ENCODE measurements at regions not wholly inside any gene's neighbourhood (a gene's known extent, or its start where the extent isn't known, plus 50 kb on each side); places are given as distances from the start of the nearest gene placed in this dataset.
A peak's percentile ranks its signal among the peaks of the same experiment; 100 is the strongest.

DNA sequence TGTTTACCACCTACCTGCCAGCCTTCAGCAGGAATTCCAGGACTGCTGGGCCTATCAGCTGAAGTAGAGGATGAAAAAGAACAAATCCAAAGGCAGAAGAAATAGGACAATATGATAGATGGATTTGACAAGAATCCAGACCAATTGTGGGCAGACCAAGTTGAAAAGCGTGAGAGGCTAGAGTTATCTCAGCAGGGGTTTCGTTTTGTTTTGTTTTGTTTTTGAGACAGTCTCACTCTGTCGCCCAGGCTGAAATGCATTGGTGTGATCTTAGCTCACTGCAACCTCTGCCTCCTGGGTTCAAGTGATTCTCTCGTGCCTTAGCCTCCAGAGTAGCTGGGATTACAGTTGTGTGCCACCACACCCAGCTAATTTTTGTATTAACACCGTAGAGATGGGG lies 113.2 kb downstream of the PALM2AKAP2 start:
- Histone ChIP-seq H3K36me3 (ENCODE audit: control insufficient read depth, insufficient read depth, low read length) (no peaks in the 10 kb centered on the region), H3K4me3 (ENCODE audit: low read depth, low read length) (no peak overlapping the region), H3K27me3 (ENCODE audit: control insufficient read depth, insufficient read depth, low read length) (no peaks in the 10 kb centered on the region)
- TF ChIP-seq, protein P1, sequence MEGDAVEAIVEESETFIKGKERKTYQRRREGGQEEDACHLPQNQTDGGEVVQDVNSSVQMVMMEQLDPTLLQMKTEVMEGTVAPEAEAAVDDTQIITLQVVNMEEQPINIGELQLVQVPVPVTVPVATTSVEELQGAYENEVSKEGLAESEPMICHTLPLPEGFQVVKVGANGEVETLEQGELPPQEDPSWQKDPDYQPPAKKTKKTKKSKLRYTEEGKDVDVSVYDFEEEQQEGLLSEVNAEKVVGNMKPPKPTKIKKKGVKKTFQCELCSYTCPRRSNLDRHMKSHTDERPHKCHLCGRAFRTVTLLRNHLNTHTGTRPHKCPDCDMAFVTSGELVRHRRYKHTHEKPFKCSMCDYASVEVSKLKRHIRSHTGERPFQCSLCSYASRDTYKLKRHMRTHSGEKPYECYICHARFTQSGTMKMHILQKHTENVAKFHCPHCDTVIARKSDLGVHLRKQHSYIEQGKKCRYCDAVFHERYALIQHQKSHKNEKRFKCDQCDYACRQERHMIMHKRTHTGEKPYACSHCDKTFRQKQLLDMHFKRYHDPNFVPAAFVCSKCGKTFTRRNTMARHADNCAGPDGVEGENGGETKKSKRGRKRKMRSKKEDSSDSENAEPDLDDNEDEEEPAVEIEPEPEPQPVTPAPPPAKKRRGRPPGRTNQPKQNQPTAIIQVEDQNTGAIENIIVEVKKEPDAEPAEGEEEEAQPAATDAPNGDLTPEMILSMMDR (IDR thresholded peaks at IDR 0.05; ENCODE audit: insufficient read depth, low read length, poor library complexity, severe bottlenecking): no peak
- no peak for DNase-seq (ENCODE audit: low read depth)

DNA sequence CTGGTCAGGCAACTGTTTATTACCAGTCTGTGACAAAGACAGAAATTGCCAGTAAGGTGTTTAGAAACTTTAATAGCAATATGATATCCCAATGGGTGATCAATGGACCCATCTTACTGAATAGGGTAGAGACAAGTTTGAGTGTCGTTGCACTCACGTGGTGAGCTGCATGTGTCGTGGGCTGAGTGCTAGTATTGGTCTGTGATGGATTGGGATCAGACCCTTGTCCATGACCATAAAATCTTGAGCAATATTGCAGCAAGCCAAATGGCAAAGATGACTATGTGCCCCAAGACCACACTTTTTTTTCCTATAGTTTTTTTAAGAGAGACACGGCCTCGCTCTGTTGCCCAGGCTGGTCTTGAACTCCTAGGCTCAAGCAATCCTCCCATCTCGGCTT lies 114.5 kb downstream of the PALM2AKAP2 start:
- no peak for DNase-seq (ENCODE audit: low read depth)
- Histone ChIP-seq H3K36me3 (ENCODE audit: control insufficient read depth, insufficient read depth, low read length) (no peaks in the 10 kb centered on the region), H3K4me3 (ENCODE audit: low read depth, low read length) (no peak overlapping the region), H3K27me3 (ENCODE audit: control insufficient read depth, insufficient read depth, low read length) (no peaks in the 10 kb centered on the region)
- TF ChIP-seq, protein P1 (IDR thresholded peaks at IDR 0.05; ENCODE audit: insufficient read depth, low read length, poor library complexity, severe bottlenecking): no peak

DNA sequence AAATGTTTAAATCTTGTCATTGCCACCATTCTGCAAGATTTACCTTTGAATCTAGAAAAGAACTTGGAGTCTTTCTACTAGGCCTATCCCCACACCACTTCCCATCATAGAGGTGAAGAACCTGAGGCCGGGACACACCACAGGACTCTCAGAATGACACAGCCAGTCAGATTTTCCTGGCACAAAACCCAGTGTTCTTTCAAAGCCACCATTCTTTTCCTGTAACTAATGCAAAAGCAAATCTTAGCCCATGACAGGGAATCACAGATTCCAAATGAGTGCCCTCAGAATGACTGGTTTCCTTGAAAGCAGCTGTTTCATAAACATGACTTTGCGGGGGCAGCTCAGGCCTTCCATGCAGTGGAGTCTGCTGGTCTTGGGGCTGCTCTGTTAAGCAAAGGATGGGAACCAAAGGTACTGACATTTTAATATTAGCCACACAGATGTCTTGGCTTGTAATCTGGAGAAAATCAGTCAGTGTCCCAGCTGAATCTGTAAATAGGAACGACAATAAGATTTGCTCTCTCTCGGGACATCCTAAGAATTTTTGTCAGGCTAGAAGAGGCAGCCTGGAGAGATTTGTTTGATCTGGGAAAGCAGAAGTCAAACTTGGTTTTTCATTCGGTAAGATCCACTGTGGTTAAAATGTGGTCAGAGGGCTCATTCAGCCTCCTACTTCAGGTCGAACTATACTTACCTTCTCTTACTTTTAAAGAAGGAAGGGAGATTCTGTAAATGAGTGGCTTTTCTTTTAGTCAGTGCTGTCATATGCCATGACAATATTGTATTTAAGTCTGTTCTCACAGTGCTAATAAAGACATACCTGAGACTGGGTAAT lies 115.1 kb downstream of the PALM2AKAP2 start:
- Histone ChIP-seq H3K36me3 (ENCODE audit: control insufficient read depth, insufficient read depth, low read length) (no peaks in the 10 kb centered on the region), H3K4me3 (ENCODE audit: low read depth, low read length) (no peak overlapping the region), H3K27me3 (ENCODE audit: control insufficient read depth, insufficient read depth, low read length) (no peaks in the 10 kb centered on the region)
- no peak for DNase-seq (ENCODE audit: low read depth)
- TF ChIP-seq, protein P1 (IDR thresholded peaks at IDR 0.05; ENCODE audit: insufficient read depth, low read length, poor library complexity, severe bottlenecking): no peak

GRCh38 chr9:109901201-109901600 lies 121.2 kb downstream of the PALM2AKAP2 start:
- H3K36me3 ChIP-seq (ENCODE audit: control insufficient read depth, insufficient read depth, low read length): no peaks in the 10 kb centered on the region
- TF ChIP-seq, protein P1 (IDR thresholded peaks at IDR 0.05; ENCODE audit: insufficient read depth, low read length, poor library complexity, severe bottlenecking): no peak
- H3K27me3 ChIP-seq (ENCODE audit: control insufficient read depth, insufficient read depth, low read length): no peaks in the 10 kb centered on the region
- H3K4me3 ChIP-seq (ENCODE audit: low read depth, low read length): no peak overlapping the region
- no peak for DNase-seq (ENCODE audit: low read depth)

GRCh38 chr9:109903515-109904138 lies 123.6 kb downstream of the PALM2AKAP2 start:
- H3K36me3 ChIP-seq (ENCODE audit: control insufficient read depth, insufficient read depth, low read length): no peaks in the 10 kb centered on the region
- TF ChIP-seq, protein P1 (IDR thresholded peaks at IDR 0.05; ENCODE audit: insufficient read depth, low read length, poor library complexity, severe bottlenecking): peak; percentile 85
- H3K4me3 ChIP-seq (ENCODE audit: low read depth, low read length): no peak overlapping the region
- no peaks in the 10 kb centered on the region for H3K27me3 ChIP-seq (ENCODE audit: control insufficient read depth, insufficient read depth, low read length)
- DNase-seq (ENCODE audit: low read depth): no peak
